Uterus (tissue), 3 donors: ENCODE measurements at regions not wholly inside any gene's neighbourhood (a gene's known extent, or its start where the extent isn't known, plus 50 kb on each side); places are given as distances from the start of the nearest gene placed in this dataset.

ENCODE experiments used
- DNase-seq, 2 donors: peaks; one replicate each; pipeline ENCODE4 v3.0.0-alpha.2; 2019 to 2020
- H3K27ac ChIP-seq, 2 donors: fragments of 200-600 bp; sonication (generic); 1 replicate in 1 of 2; 2 replicates in 1 of 2; pipeline ENCODE4 v1.5.1; 2016 to 2018
- H3K27me3 ChIP-seq, 2 donors: fragments of 200-600 bp; sonication (generic); one replicate each; pipeline ENCODE4 v1.5.1; 2018 to 2019; ENCODE audit warnings: control low read depth in 1 of 2
- H3K36me3 ChIP-seq, 2 donors: fragments of 200-600 bp; sonication (generic); one replicate each; pipeline ENCODE4 v1.5.1; 2019; ENCODE audit warnings: control low read depth in 1 of 2
- H3K4me1 ChIP-seq, 2 donors: fragments of 200-600 bp; sonication (generic); one replicate each; pipeline ENCODE4 v1.5.1; 2018 to 2019; ENCODE audit warnings: control low read depth in 1 of 2
- H3K4me3 ChIP-seq, 2 donors: fragments of 200-600 bp; sonication (generic); 1 replicate in 1 of 2; 2 replicates in 1 of 2; pipeline ENCODE4 v1.5.1; 2018 to 2019; ENCODE audit warnings: mild to moderate bottlenecking in 1 of 2
- H3K9me3 ChIP-seq, 2 donors: fragments of 200-600 bp; sonication (generic); one replicate each; pipeline ENCODE4 v1.5.1; 2019; ENCODE audit warnings: control low read depth in 1 of 2
- POLR2A ChIP-seq, 2 donors: fragments of 450-650 bp; IDR thresholded peaks; one replicate each; pipeline ENCODE4 v1.6.1; 2016; ENCODE audit warnings: antibody characterized with exemption in 2 of 2, mild to moderate bottlenecking in 1 of 2, moderate library complexity in 1 of 2
- intact Hi-C: fragments of 100-400 bp; cut with DNase I; formaldehyde crosslinking; loops from one replicate; pipeline ENCODE4 v1.15.1; 2023; ENCODE audit warnings: low total_unique reads
- TF ChIP-seq, protein P1 (sequence below), 4 experiments: fragments of 200-600 bp in 2 of 4; fragments of 450-650 bp in 2 of 4; sonication (generic) in 2 of 4; IDR thresholded peaks; one replicate each; pipeline ENCODE4 v1.5.1; 2016 to 2019; ENCODE audit warnings: antibody characterized with exemption in 4 of 4, mild to moderate bottlenecking in 2 of 4, moderate library complexity in 1 of 4
- donor health status: DM: yes; HTN: yes; CAD: no.

DNA sequence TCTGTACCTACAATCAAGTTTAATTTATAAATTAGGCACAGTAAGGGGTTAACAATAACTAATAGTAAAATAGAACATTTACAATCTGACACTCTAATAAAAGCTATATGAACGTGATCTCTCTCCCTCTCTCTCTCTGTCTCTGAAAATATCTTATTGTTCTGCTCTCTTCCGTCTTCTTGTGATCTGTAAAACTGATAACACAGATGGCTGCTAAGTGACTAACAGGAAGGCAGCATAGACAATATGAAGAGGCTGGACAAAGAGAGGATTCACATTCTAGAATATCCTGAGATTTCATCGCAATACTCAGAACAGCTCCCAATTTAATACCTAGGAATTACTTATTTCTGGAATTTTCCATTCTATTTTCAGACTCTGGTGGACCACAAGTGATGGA lies 827.2 kb downstream of the FLRT2 start:
- intact Hi-C loops, result no loop called here
- no peaks in the 10 kb centered on the region for H3K4me1 ChIP-seq
- no peak for DNase-seq
- no peak overlapping the region for H3K4me3 ChIP-seq
- H3K9me3 ChIP-seq, result no peaks in the 10 kb centered on the region
- TF ChIP-seq POLR2A (IDR thresholded peaks at IDR 0.05), result no peak
- TF ChIP-seq, protein P1, sequence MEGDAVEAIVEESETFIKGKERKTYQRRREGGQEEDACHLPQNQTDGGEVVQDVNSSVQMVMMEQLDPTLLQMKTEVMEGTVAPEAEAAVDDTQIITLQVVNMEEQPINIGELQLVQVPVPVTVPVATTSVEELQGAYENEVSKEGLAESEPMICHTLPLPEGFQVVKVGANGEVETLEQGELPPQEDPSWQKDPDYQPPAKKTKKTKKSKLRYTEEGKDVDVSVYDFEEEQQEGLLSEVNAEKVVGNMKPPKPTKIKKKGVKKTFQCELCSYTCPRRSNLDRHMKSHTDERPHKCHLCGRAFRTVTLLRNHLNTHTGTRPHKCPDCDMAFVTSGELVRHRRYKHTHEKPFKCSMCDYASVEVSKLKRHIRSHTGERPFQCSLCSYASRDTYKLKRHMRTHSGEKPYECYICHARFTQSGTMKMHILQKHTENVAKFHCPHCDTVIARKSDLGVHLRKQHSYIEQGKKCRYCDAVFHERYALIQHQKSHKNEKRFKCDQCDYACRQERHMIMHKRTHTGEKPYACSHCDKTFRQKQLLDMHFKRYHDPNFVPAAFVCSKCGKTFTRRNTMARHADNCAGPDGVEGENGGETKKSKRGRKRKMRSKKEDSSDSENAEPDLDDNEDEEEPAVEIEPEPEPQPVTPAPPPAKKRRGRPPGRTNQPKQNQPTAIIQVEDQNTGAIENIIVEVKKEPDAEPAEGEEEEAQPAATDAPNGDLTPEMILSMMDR (IDR thresholded peaks at IDR 0.05), result no peak
- H3K27me3 ChIP-seq, result no peaks in the 10 kb centered on the region
- no peaks in the 10 kb centered on the region for H3K36me3 ChIP-seq
- no peak overlapping the region for H3K27ac ChIP-seq

DNA sequence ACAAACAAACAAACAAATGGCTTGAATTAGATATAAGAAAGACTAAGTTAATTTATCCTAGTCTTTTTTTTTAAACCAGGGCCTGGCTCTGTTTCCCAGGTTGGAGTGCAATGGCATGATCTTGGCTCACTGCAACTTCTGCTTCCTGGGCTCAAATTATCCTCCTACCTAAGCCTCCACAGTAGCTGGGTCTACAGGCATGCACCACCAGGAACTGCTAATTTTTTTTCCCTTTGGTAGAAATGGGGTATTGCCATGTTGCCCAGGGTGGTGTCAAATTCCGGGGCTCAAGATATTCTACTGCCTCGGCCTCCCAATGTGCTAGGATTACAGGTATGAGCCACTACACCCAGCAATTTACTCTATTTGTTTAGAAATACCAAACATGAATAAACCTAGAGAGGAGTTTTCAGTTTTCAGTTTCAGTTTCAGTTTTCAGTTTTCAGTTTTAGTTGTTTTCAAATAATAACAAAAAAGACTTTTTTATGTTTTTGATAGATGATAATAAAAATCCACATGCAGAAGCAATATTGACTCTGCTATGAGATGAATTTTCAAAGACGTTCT lies 817.0 kb downstream of the FLRT2 start:
- no peaks in the 10 kb centered on the region for H3K36me3 ChIP-seq
- intact Hi-C loops, result no loop called here
- H3K4me3 ChIP-seq, result no peak overlapping the region
- H3K27ac ChIP-seq, result no peak overlapping the region
- no peak for DNase-seq
- TF ChIP-seq, protein P1 (IDR thresholded peaks at IDR 0.05), result no peak
- TF ChIP-seq POLR2A (IDR thresholded peaks at IDR 0.05), result no peak
- H3K27me3 ChIP-seq, result no peaks in the 10 kb centered on the region
- no peaks in the 10 kb centered on the region for H3K9me3 ChIP-seq
- no peaks in the 10 kb centered on the region for H3K4me1 ChIP-seq

DNA sequence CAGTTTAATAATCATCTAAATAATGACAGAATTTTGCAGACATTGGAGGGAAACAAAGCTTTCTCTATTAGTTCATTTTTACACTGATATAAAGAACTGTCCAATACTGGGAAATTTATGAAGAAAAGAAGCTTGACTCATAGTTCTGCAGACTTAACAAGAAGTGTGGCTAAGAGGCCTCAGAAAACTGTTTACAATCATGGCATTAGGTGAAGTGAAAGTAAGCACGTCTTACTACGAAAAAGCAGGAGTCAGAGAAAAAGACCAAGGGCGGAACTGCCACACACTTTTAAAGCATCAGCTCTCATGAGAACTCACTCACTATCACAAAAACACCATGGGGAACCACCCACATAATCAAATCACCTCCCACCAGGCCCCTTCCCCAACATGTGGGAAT lies 804.4 kb downstream of the FLRT2 start:
- intact Hi-C loops, result no loop called here
- no peaks in the 10 kb centered on the region for H3K9me3 ChIP-seq
- H3K4me1 ChIP-seq, result no peaks in the 10 kb centered on the region
- H3K27me3 ChIP-seq, result no peaks in the 10 kb centered on the region
- no peak overlapping the region for H3K4me3 ChIP-seq
- H3K36me3 ChIP-seq, result no peaks in the 10 kb centered on the region
- no peak overlapping the region for H3K27ac ChIP-seq
- no peak for DNase-seq
- no peak for TF ChIP-seq POLR2A (IDR thresholded peaks at IDR 0.05)
- TF ChIP-seq, protein P1 (IDR thresholded peaks at IDR 0.05), result no peak

DNA sequence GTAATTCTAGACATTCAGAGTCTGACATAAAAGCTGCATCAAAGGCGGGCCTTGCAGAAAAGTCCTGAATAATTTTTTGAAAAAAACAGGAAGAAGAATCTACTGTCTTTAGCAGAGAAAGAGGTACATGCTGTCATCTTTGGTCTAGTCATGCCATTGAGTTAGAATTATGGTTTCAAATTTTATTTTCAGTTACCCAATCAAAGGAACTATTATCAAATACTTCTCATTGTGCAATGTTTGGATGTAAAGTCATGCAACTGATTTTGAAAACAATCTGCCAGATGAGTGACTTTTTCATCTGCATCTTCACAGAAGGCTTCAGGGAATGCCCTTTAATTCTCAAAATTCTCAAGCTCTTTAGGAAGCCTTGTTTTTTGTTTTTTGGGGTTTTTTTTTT lies 803.5 kb downstream of the FLRT2 start:
- H3K36me3 ChIP-seq, result no peaks in the 10 kb centered on the region
- TF ChIP-seq, protein P1 (IDR thresholded peaks at IDR 0.05), result no peak
- TF ChIP-seq POLR2A (IDR thresholded peaks at IDR 0.05), result no peak
- DNase-seq, result no peak

DNA sequence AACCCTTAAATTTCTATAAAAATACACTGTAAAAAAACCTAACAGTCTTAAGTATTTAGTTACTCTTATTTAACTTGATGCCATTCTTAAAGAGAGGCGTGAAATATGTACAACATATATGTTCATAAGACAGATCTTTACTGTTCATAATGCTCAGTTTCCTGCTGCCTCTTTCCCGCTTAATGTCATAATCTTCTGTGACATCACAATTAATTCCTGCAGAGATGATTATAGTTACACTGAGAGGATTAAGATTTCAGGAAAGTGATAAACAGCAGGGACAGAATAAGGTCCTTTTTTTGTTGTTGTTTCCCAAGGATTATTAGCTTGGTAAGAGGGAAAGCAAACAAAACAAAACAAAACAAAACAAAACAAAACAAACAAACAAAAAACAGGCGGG lies 801.4 kb downstream of the FLRT2 start:
- Histone ChIP-seq H3K9me3 (no peaks in the 10 kb centered on the region), H3K27ac (no peak overlapping the region), H3K4me1 (no peaks in the 10 kb centered on the region), H3K27me3 (no peaks in the 10 kb centered on the region), H3K36me3 (no peaks in the 10 kb centered on the region), H3K4me3 (no peak overlapping the region)
- no peak for DNase-seq
- intact Hi-C loops, result no loop called here
- no peak for TF ChIP-seq POLR2A (IDR thresholded peaks at IDR 0.05)
- TF ChIP-seq, protein P1 (IDR thresholded peaks at IDR 0.05), result no peak

More for the DNA sequence above, 803.5 kb downstream of the FLRT2 start:
- H3K4me1 ChIP-seq, result no peaks in the 10 kb centered on the region
- H3K27me3 ChIP-seq, result no peaks in the 10 kb centered on the region
- H3K27ac ChIP-seq, result no peak overlapping the region
- H3K9me3 ChIP-seq, result no peaks in the 10 kb centered on the region
- H3K4me3 ChIP-seq, result no peak overlapping the region
- intact Hi-C loops, result no loop called here
